SK-N-SH (cell line): ENCODE measurements at regions not wholly inside any gene's neighbourhood (a gene's known extent, or its start where the extent isn't known, plus 50 kb on each side); places are given as distances from the start of the nearest gene placed in this dataset.
"Not testable (repeated sequence)": the region's sequence is repeated elsewhere in the genome, so short reads cannot be mapped to it uniquely, and the experiment has no call there.

Experiments
- CTCF ChIP-seq: fragments of 200-600 bp; sonication (generic); IDR thresholded peaks from 2 replicates; pipeline ENCODE4 v1.6.1; 2017; ENCODE audit warnings: antibody characterized with exemption, mild to moderate bottlenecking, moderate library complexity
- EP300 ChIP-seq, 2 experiments: IDR thresholded peaks; 2 replicates each; pipeline versions ENCODE4 v1.4.0 to v1.6.1; 2012; ENCODE audit warnings: borderline replicate concordance in 1 of 2, low read depth in 1 of 2, low read length in 1 of 2
- GABPA ChIP-seq: IDR thresholded peaks from 2 replicates; pipeline ENCODE4 v1.4.0; 2012; ENCODE audit warnings: low read depth, mild to moderate bottlenecking
- MAX ChIP-seq: IDR thresholded peaks from 2 replicates; pipeline ENCODE4 v1.4.0; 2012; ENCODE audit warnings: low read depth
- NFIC ChIP-seq: IDR thresholded peaks from 2 replicates; pipeline ENCODE4 v1.4.0; 2012; ENCODE audit warnings: borderline replicate concordance
- POLR2AphosphoS5 ChIP-seq: IDR thresholded peaks from 2 replicates; pipeline ENCODE4 v1.6.1; 2012; ENCODE audit warnings: low read depth, low read length
- SMC3 ChIP-seq: IDR thresholded peaks from 2 replicates; pipeline ENCODE4 v1.6.1; 2012; ENCODE audit warnings: low read depth, low read length, improper control_type of control experiment
- ZBTB33 ChIP-seq: IDR thresholded peaks from 2 replicates; pipeline ENCODE4 v1.4.0; 2012; ENCODE audit warnings: low read depth, borderline replicate concordance

GRCh38 chr9:42508111-42508510, 324.7 kb downstream of the SPATA31A6 start:
- not testable (repeated sequence) for TF ChIP-seq POLR2AphosphoS5; CTCF; EP300 (IDR thresholded peaks at IDR 0.05; ENCODE audit: borderline replicate concordance in 1 of 2, low read depth in 1 of 2, low read length in 1 of 2); MAX; GABPA; SMC3; NFIC; ZBTB33
